ENCODE measurements at regions not wholly inside any gene's neighbourhood (a gene's known extent, or its start where the extent isn't known, plus 50 kb on each side); places are given as distances from the start of the nearest gene placed in this dataset.

GRCh38 chr18:10303171-10303570, 151.3 kb upstream of the APCDD1 start:
- no peak overlapping the region for H4K91ac ChIP-seq (ENCODE audit: insufficient read length, low read depth, low read length)
- no peak overlapping the region for H3K23ac ChIP-seq (ENCODE audit: insufficient read length, low read depth, low read length)
- no peak overlapping the region for H3K18ac ChIP-seq (ENCODE audit: insufficient read length, low read depth, low read length)
- H4K8ac ChIP-seq (replicated peaks; ENCODE audit: insufficient read length, low read depth, low read length) = no peak overlapping the region
- Mint-ChIP-seq H3K4me3 (no peak overlapping the region), H3K9me3 (peaks cover 2% of the 10 kb centered on the region in 2 experiments; a peak in 2 of 5 replicates), H3K27ac (no peak overlapping the region), H3K27me3 (ENCODE audit: low read depth) (no peaks in the 10 kb centered on the region), H3K4me1 (peaks cover 8 to 11% of the 10 kb centered on the region in 2 experiments), H3K36me3 (ENCODE audit: insufficient read depth in 1 of 3, low read depth in 3 of 3) (no peaks in the 10 kb centered on the region; a peak in 1 of 7 replicates)
- H3K79me1 ChIP-seq (ENCODE audit: insufficient read depth, low read depth, low read length, poor library complexity, severe bottlenecking) = no peaks in the 10 kb centered on the region
- no peak for TF ChIP-seq CTCF (conservative IDR thresholded peaks at IDR 0.05)
- no peak overlapping the region for H2AFZ ChIP-seq (ENCODE audit: low read length)
- no peaks in the 10 kb centered on the region for H4K20me1 ChIP-seq (ENCODE audit: control insufficient read depth, insufficient read depth, insufficient read length)
- H2BK15ac ChIP-seq (ENCODE audit: low read depth, low read length) = no peak overlapping the region
- no peak overlapping the region for H2BK120ac ChIP-seq (ENCODE audit: low read depth, low read length, poor library complexity, severe bottlenecking)
- no peak for DNase-seq
- no peak overlapping the region for H2BK20ac ChIP-seq (ENCODE audit: low read depth, low read length, poor library complexity, severe bottlenecking)
- no peak overlapping the region for H3T11ph ChIP-seq (ENCODE audit: low read length)
- H2AK5ac ChIP-seq (ENCODE audit: insufficient read length, low read length) = no peak overlapping the region
- no peaks in the 10 kb centered on the region for H3K4me1 ChIP-seq (ENCODE audit: insufficient read depth, low read length)
- no CpG with 5 or more reads among the region's 2 CpGs for WGBS (ENCODE audit: extremely low coverage, insufficient read length, low lambda C conversion rate)
- H3K23me2 ChIP-seq (ENCODE audit: insufficient read length, low read depth, low read length, poor library complexity, severe bottlenecking) = no peaks in the 10 kb centered on the region
- H3K4ac ChIP-seq (ENCODE audit: low read depth, low read length) = no peak overlapping the region
- no peak overlapping the region for H2BK12ac ChIP-seq (ENCODE audit: insufficient read length, low read depth, low read length)
- H3K9ac ChIP-seq (ENCODE audit: extremely low read depth, insufficient read length, low read length) = no peak overlapping the region
- no peak overlapping the region for H3K4me2 ChIP-seq (ENCODE audit: insufficient read depth, insufficient read length, low read length)
- no peak overlapping the region for H4K5ac ChIP-seq (ENCODE audit: insufficient read length, low read depth, low read length)
- no peak overlapping the region for H3K27ac ChIP-seq (ENCODE audit: insufficient read length, low read depth, low read length)
- H3K9me3 ChIP-seq (ENCODE audit: control insufficient read depth, low read depth, low read length) = no peaks in the 10 kb centered on the region
- H3K56ac ChIP-seq (ENCODE audit: insufficient read length, low read depth, low read length) = no peak overlapping the region
- no peak overlapping the region for H2BK5ac ChIP-seq (ENCODE audit: insufficient read length, low read length)
- no peaks in the 10 kb centered on the region for H3K79me2 ChIP-seq (ENCODE audit: insufficient read depth, low read length)
- H3K14ac ChIP-seq (ENCODE audit: insufficient read depth, low read length) = no peak overlapping the region
- H3K27me3 ChIP-seq (ENCODE audit: insufficient read depth, low read length) = no peaks in the 10 kb centered on the region

Measured in H9 (cell line).